Glomerular visceral epithelial cell (primary cell): ENCODE measurements at regions not wholly inside any gene's neighbourhood (a gene's known extent, or its start where the extent isn't known, plus 50 kb on each side); places are given as distances from the start of the nearest gene placed in this dataset.
A peak's percentile ranks its signal among the peaks of the same experiment; 100 is the strongest.

Experiments
- DNase-seq: peaks from one replicate; pipeline ENCODE4 v3.0.0-alpha.2; 2016; ENCODE audit errors: extremely low spot score

- DNase-seq, result no peak
Measured at GRCh38 chr2:19235308-19235707, 123.1 kb downstream of the OSR1 start.

- DNase-seq, result no peak
Measured at GRCh38 chr2:19232312-19232711, 126.1 kb downstream of the OSR1 start.

GRCh38 chr2:19231625-19232024 is 126.8 kb downstream of the OSR1 start:
- no peak for DNase-seq

GRCh38 chr2:19230626-19231025 is 127.8 kb downstream of the OSR1 start:
- DNase-seq, result no peak

- no peak for DNase-seq
Measured at GRCh38 chr2:19228715-19229114, 129.7 kb downstream of the OSR1 start.

DNA sequence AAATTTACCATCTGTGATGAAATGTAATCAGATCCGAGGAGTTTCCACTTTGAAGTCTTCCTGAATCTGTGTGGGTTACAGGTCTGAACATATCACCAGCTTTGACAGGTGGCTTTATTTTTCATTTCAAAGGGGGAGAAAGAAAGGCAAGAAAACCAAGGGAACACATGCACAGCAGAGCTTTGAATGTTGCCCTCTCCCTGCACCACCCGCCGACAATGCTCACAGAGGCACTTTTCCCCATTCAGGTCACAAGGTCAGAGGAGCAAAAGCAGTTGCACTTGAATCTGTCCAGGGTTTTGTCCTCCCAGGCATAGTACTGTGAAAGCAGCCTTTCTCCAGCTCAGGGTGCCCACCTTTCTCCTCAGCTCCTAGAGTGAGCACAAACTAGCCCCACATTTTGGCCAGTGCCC is 130.2 kb downstream of the OSR1 start:
- no peak for DNase-seq

DNA sequence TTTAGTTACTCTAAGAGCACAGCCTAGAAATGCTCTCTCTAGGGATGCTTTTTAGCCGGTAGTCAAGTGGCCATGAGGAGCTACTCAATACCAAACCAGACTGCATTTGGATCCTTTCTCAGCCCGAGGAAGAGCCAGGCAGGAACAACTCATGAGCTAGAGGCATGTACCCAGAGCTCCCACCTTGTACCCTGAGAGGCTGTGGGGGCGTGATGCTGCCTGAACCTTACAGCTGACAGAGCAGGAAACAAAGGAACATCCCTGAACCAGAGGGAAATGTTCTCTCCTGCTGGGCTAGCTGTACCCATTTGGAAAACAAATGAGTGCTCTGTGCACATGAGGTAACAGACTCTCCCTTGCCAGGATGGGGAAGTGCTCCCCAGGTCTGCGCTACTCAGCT is 131.6 kb downstream of the OSR1 start:
- no peak for DNase-seq

DNA sequence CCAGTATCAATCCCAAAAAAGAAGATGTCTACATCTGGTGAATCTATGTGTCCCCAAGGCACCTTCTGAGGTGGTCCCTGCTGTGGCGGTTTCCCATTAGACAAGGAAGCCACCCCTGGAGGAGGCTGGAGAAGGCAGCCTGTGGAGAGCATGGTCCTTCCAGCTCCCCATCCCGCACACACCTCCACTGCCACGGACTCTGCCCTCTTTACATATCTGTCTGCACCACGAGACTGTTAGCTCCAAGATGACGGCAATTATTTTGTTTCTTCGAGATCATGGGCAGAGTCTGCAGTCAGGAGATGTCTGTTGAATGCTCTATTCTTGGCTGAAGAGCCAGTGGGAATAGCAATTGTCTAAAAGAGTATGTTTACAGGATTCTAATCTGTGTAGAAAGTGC is 132.0 kb downstream of the OSR1 start:
- no peak for DNase-seq

GRCh38 chr2:19225931-19226330 is 132.5 kb downstream of the OSR1 start:
- DNase-seq, result no peak

DNA sequence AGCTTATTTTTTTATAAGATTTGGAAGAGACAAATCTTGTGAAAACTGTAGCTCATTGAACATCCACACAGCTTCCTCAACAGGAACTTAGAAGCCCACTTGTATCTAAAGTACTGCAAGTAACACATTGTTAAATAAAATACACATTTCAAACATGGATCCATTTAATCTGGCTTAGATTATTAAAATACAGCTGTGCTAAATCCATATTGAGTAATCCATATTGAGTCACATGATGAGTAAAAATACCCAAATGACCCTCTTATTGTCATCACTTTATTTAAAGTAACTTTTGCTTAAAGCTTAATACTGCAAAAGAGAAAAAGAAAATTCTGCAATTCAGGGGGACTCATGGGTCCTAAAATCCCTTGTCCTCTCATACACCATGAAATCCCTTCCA is 133.3 kb downstream of the OSR1 start:
- DNase-seq, result no peak

DNA sequence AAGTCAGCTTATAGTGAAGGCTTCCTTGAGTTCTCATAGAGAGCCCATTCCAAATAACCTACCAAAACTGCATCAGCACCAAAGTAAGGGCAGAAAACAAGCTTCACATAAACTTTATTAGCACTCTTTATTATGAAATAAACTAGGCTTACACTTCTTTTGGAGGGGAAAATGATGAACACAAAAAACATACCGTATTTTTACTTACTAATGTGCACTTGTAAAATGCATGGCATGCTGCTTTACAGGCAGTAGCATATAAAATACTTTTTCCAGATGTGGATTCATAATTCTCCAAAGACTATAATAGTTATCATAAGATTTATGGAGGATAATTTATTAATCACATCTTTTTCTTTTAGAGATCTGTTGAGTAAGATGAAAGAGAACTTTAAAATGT is 133.9 kb downstream of the OSR1 start:
- DNase-seq, result no peak

- DNase-seq, result no peak
Measured at GRCh38 chr2:19224011-19224410, 134.4 kb downstream of the OSR1 start.

GRCh38 chr2:19219060-19219459 is 139.4 kb downstream of the OSR1 start:
- DNase-seq, result peak; percentile 50

DNA sequence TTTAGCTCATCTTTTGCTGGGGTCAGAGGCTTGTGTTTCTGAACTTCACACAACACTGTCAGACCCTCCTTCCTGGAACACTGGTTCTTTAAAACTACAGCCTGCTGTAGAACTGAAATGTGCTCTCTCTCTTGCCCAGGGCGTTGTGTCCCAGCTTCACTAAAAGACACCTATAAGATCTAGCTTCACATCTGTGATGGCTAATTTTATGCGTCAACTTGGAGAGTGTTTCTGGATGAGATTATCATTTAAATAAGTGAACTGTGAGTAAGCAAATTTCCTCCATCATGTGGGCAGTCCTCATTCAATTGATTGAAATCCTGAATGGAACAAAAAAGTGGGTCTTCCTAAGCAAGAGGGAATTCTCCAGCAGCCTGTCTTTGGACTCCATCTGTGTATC is 140.3 kb downstream of the OSR1 start:
- no peak for DNase-seq

- no peak for DNase-seq
Measured at GRCh38 chr2:19216676-19217602, 141.5 kb downstream of the OSR1 start.

GRCh38 chr2:19216238-19216637 is 142.2 kb downstream of the OSR1 start:
- no peak for DNase-seq

DNA sequence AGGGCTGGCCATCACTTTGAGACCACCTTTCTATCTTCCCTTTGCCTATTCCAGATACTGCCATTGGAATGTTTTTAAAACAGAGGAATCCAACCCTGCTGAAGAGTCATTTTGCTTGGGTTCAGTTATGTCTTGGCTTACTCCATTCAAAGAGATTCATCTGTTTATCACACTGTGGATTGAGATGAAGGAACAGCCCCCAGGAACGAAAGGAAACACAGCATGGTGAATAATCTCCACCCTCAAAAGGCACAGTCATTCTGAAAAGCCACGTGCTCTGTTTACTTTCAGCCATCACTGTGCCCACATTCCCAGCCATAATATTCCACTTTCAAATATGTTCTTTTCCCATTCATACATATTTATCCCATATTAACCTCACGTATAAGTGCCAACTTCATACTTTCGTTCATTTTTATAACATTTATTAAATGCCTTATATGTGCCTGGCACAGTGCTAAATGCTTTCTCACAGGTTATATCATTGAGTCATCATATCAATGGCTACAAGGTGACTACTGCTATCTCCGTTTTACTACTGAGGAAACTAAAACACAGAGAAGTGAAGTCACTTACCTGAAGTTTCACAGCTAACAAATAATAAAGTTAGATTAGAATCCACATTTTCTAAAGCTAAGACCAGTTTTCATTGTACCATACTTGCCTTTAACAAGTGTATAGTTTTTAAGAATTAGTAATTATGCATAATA is 143.6 kb downstream of the OSR1 start:
- DNase-seq, result no peak

DNA sequence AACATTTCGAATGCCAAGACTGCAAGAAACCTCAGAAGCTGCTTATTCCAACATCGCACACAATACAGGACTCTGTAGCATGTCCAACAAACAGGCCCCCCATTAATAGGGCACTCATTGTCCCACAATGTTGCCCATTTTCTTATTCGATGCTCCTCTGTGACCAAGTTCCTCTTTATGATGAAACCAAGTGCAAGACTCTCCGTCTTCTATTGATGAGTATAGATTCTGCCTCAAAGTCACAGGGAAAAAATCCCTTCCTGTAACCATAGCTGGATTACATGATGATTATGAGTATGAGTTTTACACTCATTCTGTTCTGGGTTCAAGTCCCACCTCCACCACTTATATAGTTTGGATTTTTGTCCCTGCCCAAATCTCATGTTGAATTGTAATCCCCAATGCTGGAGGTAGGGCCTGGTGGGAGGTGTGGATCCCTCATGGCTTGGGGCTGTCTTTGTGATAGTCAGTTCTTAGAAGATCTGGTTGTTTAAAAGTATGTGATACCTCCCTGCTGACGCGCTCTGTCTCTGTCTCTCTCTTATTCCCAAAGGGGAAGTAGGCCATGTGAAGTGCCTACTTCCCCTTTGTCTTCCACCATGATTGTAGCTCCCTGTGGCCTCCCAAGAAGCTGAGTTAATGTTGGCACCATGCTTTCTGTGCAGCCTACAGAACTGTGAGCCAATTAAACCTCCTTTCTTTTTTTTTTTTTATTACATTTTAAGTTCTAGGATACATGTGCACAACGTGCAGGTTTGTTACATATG is 148.7 kb downstream of the OSR1 start:
- DNase-seq, result no peak

DNA sequence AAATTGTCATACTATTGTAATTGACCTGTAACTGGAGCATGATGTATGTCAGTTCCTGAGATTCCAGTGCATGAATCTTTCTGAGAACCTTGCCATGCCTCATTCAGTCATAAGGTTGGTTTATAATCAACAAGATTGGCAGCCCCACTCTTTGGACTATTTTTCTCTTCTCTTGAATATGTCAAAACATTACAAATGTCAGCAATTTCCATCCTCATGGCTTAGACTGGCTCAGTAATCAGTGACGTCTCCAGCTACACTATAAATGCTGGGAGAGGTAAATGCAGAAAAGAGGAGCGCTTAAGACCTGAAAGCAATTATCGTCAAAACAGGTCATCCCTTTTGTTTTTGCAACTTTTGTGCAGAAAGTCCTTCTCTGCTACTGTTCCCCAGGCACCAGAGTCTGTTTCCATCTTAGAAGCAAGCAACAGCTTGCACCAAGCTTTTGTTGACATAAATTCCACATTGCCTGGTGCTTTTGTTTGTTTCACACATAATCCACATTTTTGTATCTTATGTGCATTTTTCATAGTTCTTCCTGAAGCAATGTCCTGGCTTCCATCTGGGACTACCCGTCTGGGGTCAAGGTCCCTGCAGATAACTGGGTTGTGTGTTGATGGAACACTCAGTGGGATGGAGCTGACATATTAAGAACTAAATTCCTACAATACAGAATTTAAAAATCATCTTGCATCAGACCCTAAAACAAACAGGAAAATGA is 149.8 kb downstream of the OSR1 start:
- no peak for DNase-seq

DNA sequence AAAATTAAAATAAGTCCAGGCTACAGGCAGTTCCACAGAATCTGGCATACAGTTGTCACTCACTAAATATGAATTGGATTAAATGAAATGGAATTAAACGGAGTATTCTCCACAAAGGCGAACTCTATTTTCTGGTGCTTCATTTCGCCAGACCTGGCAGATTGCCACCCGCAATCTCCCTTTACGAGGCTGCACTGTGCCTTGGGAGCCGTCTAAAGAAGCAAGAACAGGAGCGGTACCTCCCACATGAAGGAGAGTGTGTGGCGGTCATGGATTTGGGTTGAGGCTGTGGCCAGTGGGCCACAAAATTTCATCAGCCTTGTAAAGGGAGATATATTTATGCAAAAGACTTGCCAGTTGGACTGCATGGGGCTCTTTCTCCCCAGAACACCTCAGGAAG is 151.0 kb downstream of the OSR1 start:
- no peak for DNase-seq

- DNase-seq, result no peak
Measured at GRCh38 chr2:19205983-19206533, 152.4 kb downstream of the OSR1 start.
